DOHH2 (cell line): ENCODE measurements at regions not wholly inside any gene's neighbourhood (a gene's known extent, or its start where the extent isn't known, plus 50 kb on each side); places are given as distances from the start of the nearest gene placed in this dataset.

ENCODE experiments used
- EZH2phosphoT487 ChIP-seq: fragments of 200-600 bp; sonication (generic); IDR thresholded peaks from 2 replicates; pipeline ENCODE4 v1.6.1; 2017; ENCODE audit warnings: borderline replicate concordance, mild to moderate bottlenecking, antibody characterized with exemption, low read length, moderate library complexity, mixed read lengths
- TF ChIP-seq, protein P1 (sequence below): fragments of 200-600 bp; sonication (generic); IDR thresholded peaks from one replicate; pipeline ENCODE4 v1.5.1; 2014; ENCODE audit warnings: antibody characterized with exemption, mild to moderate bottlenecking, low read depth, low read length; ENCODE audit not compliant: poor library complexity, severe bottlenecking

DNA sequence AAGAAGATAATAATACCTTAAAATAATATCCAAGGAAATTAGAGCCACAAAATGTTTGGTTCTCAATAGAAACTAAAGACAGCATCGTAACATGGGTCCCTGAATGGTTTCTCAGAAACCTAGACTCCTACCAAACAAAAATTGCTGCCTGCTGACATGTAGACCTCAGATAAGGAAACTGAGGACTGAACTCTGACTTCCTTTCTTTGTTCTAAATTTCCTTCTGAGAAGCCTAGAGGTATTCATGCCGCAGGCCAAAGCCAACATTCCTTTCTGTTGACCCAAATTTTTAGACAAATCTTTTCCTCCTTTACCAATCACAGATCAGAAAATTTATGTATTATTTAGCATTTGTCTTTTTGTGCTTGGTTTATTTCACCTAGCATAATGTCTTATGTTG, 816.7 kb upstream of the PHF14 start:
- TF ChIP-seq, protein P1, sequence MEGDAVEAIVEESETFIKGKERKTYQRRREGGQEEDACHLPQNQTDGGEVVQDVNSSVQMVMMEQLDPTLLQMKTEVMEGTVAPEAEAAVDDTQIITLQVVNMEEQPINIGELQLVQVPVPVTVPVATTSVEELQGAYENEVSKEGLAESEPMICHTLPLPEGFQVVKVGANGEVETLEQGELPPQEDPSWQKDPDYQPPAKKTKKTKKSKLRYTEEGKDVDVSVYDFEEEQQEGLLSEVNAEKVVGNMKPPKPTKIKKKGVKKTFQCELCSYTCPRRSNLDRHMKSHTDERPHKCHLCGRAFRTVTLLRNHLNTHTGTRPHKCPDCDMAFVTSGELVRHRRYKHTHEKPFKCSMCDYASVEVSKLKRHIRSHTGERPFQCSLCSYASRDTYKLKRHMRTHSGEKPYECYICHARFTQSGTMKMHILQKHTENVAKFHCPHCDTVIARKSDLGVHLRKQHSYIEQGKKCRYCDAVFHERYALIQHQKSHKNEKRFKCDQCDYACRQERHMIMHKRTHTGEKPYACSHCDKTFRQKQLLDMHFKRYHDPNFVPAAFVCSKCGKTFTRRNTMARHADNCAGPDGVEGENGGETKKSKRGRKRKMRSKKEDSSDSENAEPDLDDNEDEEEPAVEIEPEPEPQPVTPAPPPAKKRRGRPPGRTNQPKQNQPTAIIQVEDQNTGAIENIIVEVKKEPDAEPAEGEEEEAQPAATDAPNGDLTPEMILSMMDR = no peak
- no peak for TF ChIP-seq EZH2phosphoT487
